ENCODE measurements at regions not wholly inside any gene's neighbourhood (a gene's known extent, or its start where the extent isn't known, plus 50 kb on each side); places are given as distances from the start of the nearest gene placed in this dataset.

- TF ChIP-seq CTCF (conservative IDR thresholded peaks at IDR 0.05 in 1 of 2, IDR thresholded peaks at IDR 0.05 in 1 of 2; ENCODE audit: extremely low read depth in 1 of 2, insufficient read depth in 1 of 2, low read depth in 1 of 2, low read length in 2 of 2) (no peak), EZH2 (IDR thresholded peaks at IDR 0.05; ENCODE audit: borderline replicate concordance, low read length) (no peak)
These were observed 1394.8 kb downstream of the DSC3 start for GRCh38 chr18:29647700-29648099.

All from mammary epithelial cell (primary cell).